Activated CD8-positive, alpha-beta T cell treated with anti-CD3 and anti-CD28 coated beads, Interleukin-2, amount 10 ng/mL, durations not matched to agents 7 days and 5 days (primary cell): ENCODE measurements at regions not wholly inside any gene's neighbourhood (a gene's known extent, or its start where the extent isn't known, plus 50 kb on each side); places are given as distances from the start of the nearest gene placed in this dataset.

ENCODE experiments used
- ATAC-seq: fragments of 150-1000 bp; cut with Tn5 transposase; one replicate; pipeline ENCODE4 v1.10.0; 2021; ENCODE audit warnings: moderate library complexity
- CTCF ChIA-PET: fragments of 350-600 bp; sonication (Branson Sonifier 250); formaldehyde crosslinking; loops from one replicate; lab custom pipeline; 2021; ENCODE audit warnings: antibody characterized with exemption; lab: Charles Lee
- POLR2A ChIA-PET: fragments of 350-600 bp; sonication (Branson Sonifier 250); formaldehyde crosslinking; loops from one replicate; lab custom pipeline; 2021; ENCODE audit warnings: antibody characterized with exemption; lab: Charles Lee
- DNase-seq: peaks from one replicate; pipeline ENCODE4 v3.0.0-alpha.2; 2020
- H3K27ac Mint-ChIP-seq: one replicate; pipeline ENCODE4 v1.8.0; 2021; ENCODE audit warnings: mild to moderate bottlenecking, mixed read lengths
- H3K27me3 Mint-ChIP-seq: one replicate; pipeline ENCODE4 v1.8.0; 2021; ENCODE audit warnings: low read depth, mixed read lengths
- H3K36me3 Mint-ChIP-seq: one replicate; pipeline ENCODE4 v1.8.0; 2021; ENCODE audit warnings: low read depth, mixed read lengths
- H3K4me1 Mint-ChIP-seq: one replicate; pipeline ENCODE4 v1.8.0; 2021; ENCODE audit warnings: low read depth, mixed read lengths
- H3K4me3 Mint-ChIP-seq: one replicate; pipeline ENCODE4 v1.8.0; 2021; ENCODE audit warnings: mild to moderate bottlenecking, mixed read lengths
- H3K9me3 Mint-ChIP-seq: one replicate; pipeline ENCODE4 v1.8.0; 2022; ENCODE audit warnings: mixed read lengths; ENCODE audit not compliant: insufficient read depth

- H3K36me3 Mint-ChIP-seq, result no peaks in the 10 kb centered on the region
- no peaks in the 10 kb centered on the region for H3K27me3 Mint-ChIP-seq
- ATAC-seq (no peak), DNase-seq (no peak)
- no peak overlapping the region for H3K27ac Mint-ChIP-seq
- peaks cover 5% of the 10 kb centered on the region for H3K9me3 Mint-ChIP-seq
- H3K4me1 Mint-ChIP-seq, result no peaks in the 10 kb centered on the region
- ChIA-PET CTCF (no interaction called here), POLR2A (no interaction called here)
- H3K4me3 Mint-ChIP-seq, result no peak overlapping the region
Observed at GRCh38 chr2:53260568-53260967, 507.0 kb upstream of the CHAC2 start.

GRCh38 chr2:53259395-53260009 is 508.1 kb upstream of the CHAC2 start:
- Mint-ChIP-seq H3K4me3 (no peak overlapping the region), H3K4me1 (no peaks in the 10 kb centered on the region), H3K27me3 (no peaks in the 10 kb centered on the region), H3K9me3 (peaks cover 5% of the 10 kb centered on the region), H3K27ac (no peak overlapping the region), H3K36me3 (no peaks in the 10 kb centered on the region)
- DNase-seq (no peak), ATAC-seq (no peak)
- ChIA-PET POLR2A (no interaction called here), CTCF (no interaction called here)

DNA sequence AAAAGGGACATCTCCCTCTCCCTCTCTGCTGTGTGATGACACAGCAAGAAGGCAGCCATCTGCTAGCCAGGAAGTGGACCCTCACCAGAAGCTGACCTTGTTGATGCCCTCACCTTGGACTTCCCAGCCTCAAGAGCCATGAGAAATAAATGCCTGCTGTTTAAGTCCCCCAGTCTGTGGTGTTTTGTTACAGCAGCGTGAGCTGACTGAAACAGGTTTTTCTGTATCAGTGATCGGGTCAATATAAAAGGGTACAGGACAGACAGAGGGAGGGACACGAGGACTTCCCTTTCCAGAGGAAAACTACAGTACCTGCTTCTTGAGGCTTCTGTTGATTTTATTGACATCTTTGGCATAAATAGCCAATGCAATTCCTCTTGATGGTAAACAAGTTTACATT is 510.3 kb upstream of the CHAC2 start:
- H3K36me3 Mint-ChIP-seq, result no peaks in the 10 kb centered on the region
- no peak overlapping the region for H3K4me3 Mint-ChIP-seq
- no peak overlapping the region for H3K27ac Mint-ChIP-seq
- ATAC-seq (no peak), DNase-seq (no peak)
- H3K9me3 Mint-ChIP-seq, result peaks cover 5% of the 10 kb centered on the region
- no peaks in the 10 kb centered on the region for H3K27me3 Mint-ChIP-seq
- ChIA-PET CTCF (no interaction called here), POLR2A (no interaction called here)
- no peaks in the 10 kb centered on the region for H3K4me1 Mint-ChIP-seq

GRCh38 chr2:53253244-53253643 is 514.4 kb upstream of the CHAC2 start:
- H3K4me1 Mint-ChIP-seq, result no peaks in the 10 kb centered on the region
- ChIA-PET CTCF (no interaction called here), POLR2A (no interaction called here)
- ATAC-seq (no peak), DNase-seq (no peak)
- H3K27ac Mint-ChIP-seq, result no peak overlapping the region
- H3K36me3 Mint-ChIP-seq, result no peaks in the 10 kb centered on the region
- H3K4me3 Mint-ChIP-seq, result no peak overlapping the region
- no peaks in the 10 kb centered on the region for H3K27me3 Mint-ChIP-seq
- no peaks in the 10 kb centered on the region for H3K9me3 Mint-ChIP-seq

DNA sequence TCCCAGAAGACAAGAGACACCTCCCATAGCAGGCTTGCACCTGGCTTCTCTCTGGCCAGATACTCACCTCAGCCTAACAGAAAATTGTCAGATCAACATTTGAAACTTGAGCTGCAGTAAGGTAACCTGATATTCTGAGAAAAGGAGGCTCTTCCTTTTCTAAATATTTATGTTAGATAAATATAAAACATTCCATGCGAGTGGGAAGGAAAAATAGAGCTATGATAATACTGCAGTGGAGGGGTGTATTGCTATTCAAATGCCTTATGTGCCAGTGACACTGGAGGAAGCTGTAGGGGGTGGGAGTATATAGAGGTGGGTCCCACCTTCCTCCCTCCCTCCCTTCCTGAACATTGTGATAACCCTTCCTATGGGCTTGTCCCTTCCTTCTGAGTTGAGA is 515.5 kb upstream of the CHAC2 start:
- Mint-ChIP-seq H3K27ac (no peak overlapping the region), H3K9me3 (no peaks in the 10 kb centered on the region), H3K27me3 (no peaks in the 10 kb centered on the region), H3K36me3 (no peaks in the 10 kb centered on the region), H3K4me1 (no peaks in the 10 kb centered on the region), H3K4me3 (no peak overlapping the region)
- no peak for ATAC-seq
- ChIA-PET CTCF (interaction anchor here (0.6 kb wide), 1 partner anchor 1094 kb away, joined by 3 read pairs; no protein-coding TSS in a partner anchor), POLR2A (no interaction called here)
- DNase-seq, result no peak

- DNase-seq (no peak), ATAC-seq (no peak)
- Mint-ChIP-seq H3K27ac (no peak overlapping the region), H3K27me3 (no peaks in the 10 kb centered on the region), H3K4me1 (no peaks in the 10 kb centered on the region), H3K9me3 (no peaks in the 10 kb centered on the region), H3K4me3 (no peak overlapping the region), H3K36me3 (no peaks in the 10 kb centered on the region)
- ChIA-PET POLR2A (no interaction called here), CTCF (no interaction called here)
Observed at GRCh38 chr2:53247956-53248735, 519.5 kb upstream of the CHAC2 start.

DNA sequence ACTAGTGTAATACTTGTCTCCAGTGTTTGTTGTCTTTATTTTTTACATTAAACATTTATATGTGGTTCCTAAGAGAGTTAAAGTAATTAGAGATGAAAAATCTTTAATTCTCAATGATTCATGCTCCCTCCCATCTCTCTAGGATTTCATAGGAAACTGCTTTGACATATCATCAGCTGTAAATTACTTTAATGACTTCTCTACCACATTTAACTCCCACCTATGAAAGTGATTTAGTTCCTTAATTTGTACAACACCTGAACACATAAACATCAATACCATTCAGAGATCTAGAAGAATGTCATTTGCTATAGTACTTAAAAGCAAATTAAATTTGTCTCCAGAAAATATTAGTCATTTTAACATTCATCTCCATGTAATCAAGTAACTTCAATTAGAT is 524.2 kb upstream of the CHAC2 start:
- POLR2A ChIA-PET, result no interaction called here
- H3K27ac Mint-ChIP-seq, result no peak overlapping the region
- no peaks in the 10 kb centered on the region for H3K9me3 Mint-ChIP-seq
- no peak overlapping the region for H3K4me3 Mint-ChIP-seq
- H3K27me3 Mint-ChIP-seq, result no peaks in the 10 kb centered on the region
- DNase-seq, result no peak
- no peaks in the 10 kb centered on the region for H3K4me1 Mint-ChIP-seq
- CTCF ChIA-PET, result no interaction called here
- ATAC-seq, result no peak
- H3K36me3 Mint-ChIP-seq, result no peaks in the 10 kb centered on the region

GRCh38 chr2:53242090-53242489 is 525.5 kb upstream of the CHAC2 start:
- ChIA-PET POLR2A (no interaction called here), CTCF (no interaction called here)
- no peaks in the 10 kb centered on the region for H3K36me3 Mint-ChIP-seq
- no peak overlapping the region for H3K4me3 Mint-ChIP-seq
- H3K4me1 Mint-ChIP-seq, result no peaks in the 10 kb centered on the region
- H3K27me3 Mint-ChIP-seq, result no peaks in the 10 kb centered on the region
- ATAC-seq, result no peak
- no peak for DNase-seq
- H3K27ac Mint-ChIP-seq, result no peak overlapping the region
- H3K9me3 Mint-ChIP-seq, result no peaks in the 10 kb centered on the region

- Mint-ChIP-seq H3K9me3 (no peaks in the 10 kb centered on the region), H3K4me3 (no peak overlapping the region), H3K4me1 (peaks cover 3% of the 10 kb centered on the region), H3K27ac (no peak overlapping the region), H3K36me3 (no peaks in the 10 kb centered on the region), H3K27me3 (no peaks in the 10 kb centered on the region)
- ChIA-PET CTCF (no interaction called here), POLR2A (no interaction called here)
- ATAC-seq (no peak), DNase-seq (no peak)
Observed at GRCh38 chr2:53235836-53236582, 531.6 kb upstream of the CHAC2 start.

- POLR2A ChIA-PET, result no interaction called here
- no peak for DNase-seq
- Mint-ChIP-seq H3K9me3 (no peaks in the 10 kb centered on the region), H3K27ac (no peak overlapping the region), H3K4me3 (no peak overlapping the region), H3K36me3 (no peaks in the 10 kb centered on the region), H3K27me3 (no peaks in the 10 kb centered on the region), H3K4me1 (peaks cover 3% of the 10 kb centered on the region)
- ATAC-seq, result no peak
- CTCF ChIA-PET, result no interaction called here
Observed at GRCh38 chr2:53234548-53234903, 533.1 kb upstream of the CHAC2 start.

DNA sequence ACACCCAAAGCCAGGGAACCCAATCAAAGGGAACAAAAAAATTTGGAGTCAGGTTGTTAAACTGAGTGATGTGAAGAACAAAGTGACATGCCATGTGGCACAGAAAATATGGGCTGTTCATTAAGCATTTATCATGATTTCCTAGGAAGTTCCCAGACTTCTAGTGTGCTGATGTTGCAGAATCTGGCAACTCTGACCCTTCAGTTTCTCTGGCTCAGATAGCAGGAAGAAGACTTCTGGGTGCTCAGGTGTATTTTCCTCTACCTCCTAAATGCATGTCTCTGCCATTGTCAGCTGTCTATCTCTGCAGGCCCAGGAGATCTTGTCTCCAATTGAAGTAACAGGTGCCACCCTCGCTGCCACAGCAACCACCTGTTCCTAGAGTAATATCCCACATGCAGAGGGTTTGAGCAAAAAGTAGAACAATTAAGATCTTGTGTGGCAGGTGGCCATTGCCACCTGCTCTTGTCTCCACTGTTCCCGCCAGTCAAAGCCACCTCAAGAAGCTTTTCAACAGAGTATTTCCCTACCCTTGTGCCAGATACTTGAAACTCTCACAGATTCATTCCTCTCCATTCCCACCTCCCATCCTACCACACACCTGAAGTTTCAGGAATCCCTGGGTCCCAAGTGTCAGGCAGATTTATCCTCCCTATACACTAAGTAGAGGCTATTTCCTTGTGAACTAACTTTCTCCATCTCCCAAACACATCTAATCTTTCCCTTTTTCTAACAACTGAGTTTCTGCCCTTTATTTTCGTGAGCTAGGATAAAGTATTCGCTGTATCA is 533.7 kb upstream of the CHAC2 start:
- no peaks in the 10 kb centered on the region for H3K27me3 Mint-ChIP-seq
- H3K27ac Mint-ChIP-seq, result no peak overlapping the region
- peaks cover 3% of the 10 kb centered on the region for H3K4me1 Mint-ChIP-seq
- H3K4me3 Mint-ChIP-seq, result no peak overlapping the region
- ATAC-seq, result no peak
- ChIA-PET POLR2A (no interaction called here), CTCF (no interaction called here)
- H3K36me3 Mint-ChIP-seq, result no peaks in the 10 kb centered on the region
- no peak for DNase-seq
- no peaks in the 10 kb centered on the region for H3K9me3 Mint-ChIP-seq

- H3K36me3 Mint-ChIP-seq, result no peaks in the 10 kb centered on the region
- no peak for DNase-seq
- H3K4me3 Mint-ChIP-seq, result no peak overlapping the region
- ChIA-PET POLR2A (no interaction called here), CTCF (no interaction called here)
- ATAC-seq, result no peak
- H3K27me3 Mint-ChIP-seq, result no peaks in the 10 kb centered on the region
- peaks cover 3% of the 10 kb centered on the region for H3K4me1 Mint-ChIP-seq
- no peak overlapping the region for H3K27ac Mint-ChIP-seq
- H3K9me3 Mint-ChIP-seq, result no peaks in the 10 kb centered on the region
Observed at GRCh38 chr2:53231908-53232307, 535.7 kb upstream of the CHAC2 start.
